SK-N-SH treated with all-trans-retinoic acid at 6 μM for 48 hours (cell line): ENCODE measurements at regions not wholly inside any gene's neighbourhood (a gene's known extent, or its start where the extent isn't known, plus 50 kb on each side); places are given as distances from the start of the nearest gene placed in this dataset.

Source experiments
- GLIS3 ChIP-seq: fragments of 250-450 bp; sonication (Bioruptor Pico); IDR thresholded peaks from 2 replicates; pipeline ENCODE4 v1.5.0; 2020; ENCODE audit warnings: mild to moderate bottlenecking, moderate library complexity
- PATZ1 ChIP-seq: fragments of 250-450 bp; sonication (Bioruptor Pico); IDR thresholded peaks from 2 replicates; pipeline ENCODE4 v1.8.0; 2020; ENCODE audit warnings: mild to moderate bottlenecking, moderate library complexity, borderline replicate concordance
- TCF4 ChIP-seq: fragments of 250-450 bp; sonication (Bioruptor Pico); IDR thresholded peaks from 2 replicates; pipeline ENCODE4 v1.8.0; 2021; ENCODE audit warnings: mild to moderate bottlenecking, moderate library complexity, borderline replicate concordance
- ZFP3 ChIP-seq: fragments of 250-450 bp; sonication (Bioruptor Pico); IDR thresholded peaks from 2 replicates; pipeline ENCODE4 v1.5.0; 2020; ENCODE audit warnings: mild to moderate bottlenecking, moderate library complexity

- TF ChIP-seq ZFP3 (CRISPR knock-in tag) (no peak), PATZ1 (CRISPR knock-in tag) (no peak), GLIS3 (CRISPR knock-in tag) (no peak), TCF4 (CRISPR knock-in tag) (no peak)
Observed at GRCh38 chr10:30558411-30558810, 71.1 kb downstream of the LYZL2 start.
